ENCODE measurements at regions not wholly inside any gene's neighbourhood (a gene's known extent, or its start where the extent isn't known, plus 50 kb on each side); places are given as distances from the start of the nearest gene placed in this dataset.
"Not testable (repeated sequence)": the region's sequence is repeated elsewhere in the genome, so short reads cannot be mapped to it uniquely, and the experiment has no call there.

DNA sequence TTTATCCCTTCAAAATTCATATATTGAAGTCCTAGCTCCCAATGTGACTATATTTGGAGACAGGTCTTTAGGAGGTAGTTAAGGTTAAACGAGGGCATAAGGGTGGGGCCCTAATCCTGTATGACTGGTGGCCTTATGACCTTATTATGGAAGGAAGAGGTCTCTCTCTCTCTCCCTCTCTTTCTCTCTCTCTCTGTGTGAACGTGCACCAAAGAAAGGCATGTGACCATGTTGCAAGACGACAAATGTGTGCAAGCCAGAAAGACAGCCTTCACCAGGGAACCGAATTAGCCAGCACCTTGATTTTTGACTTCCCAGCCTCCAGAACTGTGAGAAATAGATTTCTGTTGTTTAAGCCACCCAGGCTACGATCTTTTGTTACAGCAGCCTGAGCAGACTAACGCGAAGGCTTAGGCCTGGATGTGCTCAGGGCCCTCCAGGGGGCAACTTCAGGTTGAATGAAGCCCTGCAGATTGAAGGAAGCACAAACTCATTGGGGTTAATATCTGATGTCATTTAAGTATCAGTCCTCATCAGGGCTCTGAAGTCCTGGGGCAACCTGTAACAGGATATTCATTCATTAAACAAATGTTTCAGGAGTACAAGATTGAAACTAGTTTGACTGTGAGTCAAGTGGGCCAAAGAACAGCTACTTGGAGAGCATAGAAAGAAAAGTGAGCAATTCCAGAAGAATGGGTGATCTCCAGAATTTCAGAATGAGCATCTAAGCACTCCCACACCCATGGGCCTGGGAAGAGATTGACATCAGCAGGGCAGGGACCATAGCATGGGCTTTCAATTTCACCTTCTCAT, 157.4 kb upstream of the TNFAIP3 start:
- DNase-seq (ENCODE audit: low spot score) = no peak

DNA sequence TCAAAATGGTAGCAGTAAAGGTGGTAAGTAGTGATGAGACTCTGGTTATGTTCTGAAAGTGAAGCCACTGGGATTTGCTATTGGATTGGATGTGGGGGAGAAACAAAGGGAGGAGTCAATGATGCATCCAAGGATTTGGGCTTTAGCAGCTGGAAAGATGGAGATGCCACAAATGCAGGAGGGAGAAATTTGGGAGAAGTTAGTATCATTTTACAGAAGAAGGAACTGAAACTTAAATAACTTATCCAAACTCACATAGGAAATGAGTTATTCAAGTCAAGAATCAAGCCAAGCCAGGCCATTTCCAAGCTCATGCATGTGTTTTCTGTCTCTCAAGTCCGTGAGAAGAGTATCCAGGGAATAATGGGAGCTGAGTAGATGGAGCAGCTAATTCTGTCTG, 155.1 kb upstream of the TNFAIP3 start:
- no peak for DNase-seq (ENCODE audit: low spot score)

DNA sequence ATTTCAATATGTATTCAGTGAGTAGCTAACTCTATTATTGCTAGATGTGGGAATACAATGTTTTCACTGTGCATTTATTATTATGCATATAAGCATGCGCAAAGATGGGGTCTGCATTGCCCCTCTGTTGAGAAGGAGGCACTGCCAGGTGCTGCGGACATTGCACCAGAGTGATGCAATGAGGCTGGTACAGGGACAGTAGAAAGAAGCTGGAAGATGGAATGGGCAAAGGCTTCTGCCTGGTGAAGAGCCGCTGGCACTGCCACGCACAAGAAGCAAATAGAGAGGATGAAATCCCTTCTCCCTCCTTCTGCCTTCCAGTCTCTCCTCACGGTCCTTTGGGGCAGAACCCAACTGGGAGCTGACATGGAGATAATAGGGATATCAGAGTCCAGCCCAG, 154.5 kb upstream of the TNFAIP3 start:
- DNase-seq (ENCODE audit: low spot score) = no peak

DNA sequence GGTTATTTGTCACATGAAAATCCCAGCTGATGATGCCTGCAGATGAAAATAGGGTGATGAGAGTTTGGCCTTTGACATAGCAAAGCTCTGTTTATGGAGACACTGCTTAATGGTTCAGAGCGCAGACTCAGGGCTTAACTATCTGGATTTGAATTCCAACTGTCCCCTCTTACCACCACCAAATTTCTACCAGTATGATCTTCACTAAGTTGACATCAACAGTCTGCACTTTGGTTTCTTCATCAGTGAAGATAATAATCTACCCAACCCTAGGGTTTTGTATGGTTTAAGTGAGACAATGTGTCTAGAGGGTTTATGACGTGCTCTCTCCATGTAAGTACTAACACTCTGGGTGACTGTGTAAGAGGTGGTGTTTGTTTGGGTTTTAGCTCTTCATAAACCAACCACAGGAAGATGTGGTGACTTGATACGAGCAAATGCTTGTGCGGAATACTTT, 151.4 kb upstream of the TNFAIP3 start:
- DNase-seq (ENCODE audit: low spot score) = no peak

DNA sequence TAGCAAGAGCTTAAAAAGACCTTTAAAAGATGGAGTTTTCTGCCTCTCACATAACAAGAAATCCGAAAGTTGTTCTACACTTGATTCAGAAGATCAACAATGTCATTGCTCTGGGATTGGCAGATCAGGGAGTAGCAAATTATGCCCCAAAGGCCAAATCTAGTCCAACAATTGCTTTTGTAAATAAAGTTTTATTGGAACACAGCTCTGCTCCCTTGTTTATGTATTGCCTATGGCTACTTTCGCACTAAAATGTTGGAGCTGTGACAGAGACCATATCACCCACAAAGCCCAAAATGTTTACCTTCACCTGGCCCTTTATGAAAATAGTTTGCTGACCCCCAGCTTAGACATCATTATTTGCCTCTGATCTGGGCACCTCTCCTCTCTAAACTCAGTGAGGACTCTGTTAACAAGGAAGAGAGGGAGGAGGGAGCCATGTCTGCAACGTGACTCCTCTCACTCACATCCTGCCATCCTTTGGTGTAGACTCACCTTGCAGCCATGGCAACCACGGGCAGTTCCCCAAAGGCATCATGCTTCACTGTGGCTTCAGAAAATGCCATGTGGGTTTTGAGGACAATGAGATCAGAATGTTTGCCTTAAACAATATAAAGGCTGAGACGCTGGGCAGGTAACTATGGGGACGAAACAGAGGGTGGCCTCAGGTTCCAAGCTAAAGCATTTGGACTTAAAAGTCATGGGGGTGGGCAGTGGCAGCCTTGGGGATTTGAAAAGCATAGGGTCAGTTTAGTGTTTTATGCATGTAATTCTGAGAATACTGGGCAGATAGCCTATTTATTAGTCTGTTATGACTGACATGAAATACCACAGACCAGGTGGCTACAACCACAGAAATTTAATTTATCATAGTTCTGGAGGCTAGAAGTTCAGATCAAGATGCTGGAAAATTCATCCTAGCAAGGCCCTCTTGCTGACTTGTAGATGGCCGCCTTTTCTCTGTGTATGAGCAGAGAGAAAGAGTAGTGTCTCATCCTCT, 149.7 kb upstream of the TNFAIP3 start:
- DNase-seq (ENCODE audit: low spot score) = no peak

DNA sequence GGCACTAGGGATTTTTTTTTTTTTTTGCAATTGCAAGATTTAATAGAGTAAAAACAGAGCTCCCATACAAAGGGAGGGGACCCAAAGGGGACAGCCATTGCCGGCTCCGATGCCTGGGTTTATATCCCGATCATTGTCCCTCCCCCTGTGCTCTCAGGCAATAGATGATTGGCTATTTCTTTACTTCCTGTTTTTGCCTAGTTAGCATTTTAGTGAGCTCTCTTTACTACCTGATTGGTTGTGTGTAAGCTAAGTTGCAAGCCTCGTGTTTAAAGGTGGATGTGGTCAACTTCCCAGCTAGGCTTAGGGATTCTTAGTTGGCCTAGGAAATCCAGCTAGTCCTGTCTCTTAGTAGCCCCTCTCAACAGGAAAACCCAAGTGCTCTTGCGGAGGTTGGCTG, 148.2 kb upstream of the TNFAIP3 start:
- DNase-seq (ENCODE audit: low spot score) = not testable (repeated sequence)

DNA sequence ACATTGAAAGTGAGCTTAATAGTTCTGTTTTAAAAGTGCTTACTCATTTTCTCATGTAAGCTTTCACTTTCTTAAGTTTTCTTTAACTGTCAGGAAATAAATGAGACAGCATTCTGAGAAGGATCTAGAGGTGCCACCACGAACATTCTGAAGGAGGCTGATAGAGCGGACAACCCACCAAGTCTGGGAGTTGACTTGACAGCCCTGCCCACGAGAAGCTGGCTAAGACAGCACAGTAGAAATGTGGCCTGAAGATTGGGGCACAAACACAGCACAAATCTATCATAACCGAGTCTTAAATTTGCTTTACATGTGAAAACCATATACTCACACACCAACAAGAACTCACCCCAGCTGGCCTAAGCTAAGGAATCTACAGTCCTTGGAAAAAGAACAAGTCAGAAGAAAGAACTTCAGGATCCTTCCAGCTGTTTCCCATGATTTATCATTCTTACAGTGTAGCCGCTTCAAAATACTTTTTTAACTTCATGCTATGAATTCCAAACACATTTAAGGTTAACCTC, 144.2 kb upstream of the TNFAIP3 start:
- no peak for DNase-seq (ENCODE audit: low spot score)

DNA sequence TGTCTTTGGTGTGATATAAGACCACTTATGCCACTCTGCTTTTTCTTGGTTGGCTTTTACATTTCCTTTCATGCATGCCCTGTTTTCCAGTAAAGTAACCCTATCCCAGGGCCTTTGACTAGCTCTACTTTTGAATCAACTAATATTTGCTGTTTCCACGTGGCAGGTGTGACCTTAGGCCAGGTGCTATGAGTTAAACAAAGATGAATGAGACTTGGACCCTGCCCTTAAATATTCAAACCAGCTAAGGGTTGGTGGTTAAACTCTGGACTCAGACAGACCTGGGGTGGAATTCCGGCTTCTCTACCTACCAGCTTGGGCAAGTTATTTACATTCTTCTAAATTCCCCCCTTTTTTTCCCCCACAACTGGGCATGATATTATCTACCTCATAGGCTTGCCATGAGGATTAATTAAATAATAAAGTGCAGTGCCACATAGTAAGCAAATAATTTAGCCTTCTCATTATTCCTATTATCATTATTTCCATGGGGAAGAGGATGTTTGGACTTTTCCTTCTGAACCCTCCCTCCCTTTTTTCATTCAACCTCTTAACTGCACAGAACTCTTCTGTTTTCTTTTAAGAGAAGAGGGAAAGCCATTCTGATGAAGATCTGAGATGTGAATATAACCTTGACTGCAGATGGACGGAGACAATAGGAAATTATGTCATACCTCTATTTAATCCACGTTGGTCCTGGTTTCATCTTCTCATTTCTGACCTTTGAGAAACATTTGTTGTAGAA, 143.6 kb upstream of the TNFAIP3 start:
- DNase-seq (ENCODE audit: low spot score) = no peak

DNA sequence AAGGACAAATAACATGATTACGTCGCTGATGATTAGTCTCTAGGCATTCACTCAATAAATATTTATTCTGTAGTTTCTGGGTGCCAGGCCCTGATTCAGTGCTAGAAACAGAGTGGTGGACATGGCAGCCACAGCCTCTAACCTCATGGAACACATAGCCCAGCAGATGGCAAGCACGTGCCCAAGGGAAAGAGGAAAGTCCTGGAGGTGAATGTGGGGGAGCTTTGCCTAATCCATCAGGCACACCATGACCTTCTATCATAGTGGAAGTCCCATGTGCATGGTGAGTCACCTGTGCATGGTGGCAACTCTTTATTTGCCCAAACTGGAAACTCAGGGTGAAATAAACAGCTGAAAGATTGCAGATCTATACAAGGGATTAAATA, 143.0 kb upstream of the TNFAIP3 start:
- no peak for DNase-seq (ENCODE audit: low spot score)

DNA sequence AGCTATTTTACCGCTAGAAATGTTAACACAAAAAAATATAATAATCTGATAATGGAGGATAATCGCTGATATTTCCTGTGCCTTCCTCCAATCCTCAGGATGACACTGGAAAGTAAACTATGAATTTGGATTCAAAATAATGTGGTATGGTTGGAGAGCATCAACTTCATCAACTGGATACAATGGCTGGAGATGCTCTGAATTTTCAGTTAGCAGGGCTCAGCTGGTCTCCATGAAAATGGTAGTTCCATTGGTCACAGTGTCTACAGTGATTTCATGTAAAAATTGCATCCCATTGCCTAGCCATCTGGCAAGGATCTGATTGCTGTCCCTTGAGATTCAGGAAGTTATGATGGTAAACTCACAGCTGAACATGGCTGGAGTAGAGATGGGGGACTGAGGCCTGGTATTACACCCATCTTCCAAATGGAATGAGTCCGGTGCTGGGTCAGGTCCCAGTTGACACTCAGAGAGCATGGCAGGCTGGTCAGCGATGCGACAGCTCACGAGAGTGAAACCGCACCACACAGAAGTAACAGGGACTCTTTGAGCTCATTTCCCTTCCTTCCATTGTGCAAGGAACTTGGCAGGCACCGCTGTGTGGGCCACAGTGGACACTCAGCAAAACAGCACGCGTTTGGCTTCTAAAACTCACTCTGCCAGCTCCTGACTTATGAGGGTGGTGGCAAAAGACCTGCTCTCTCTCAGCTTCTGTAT, 142.4 kb upstream of the TNFAIP3 start:
- DNase-seq (ENCODE audit: low spot score) = no peak

DNA sequence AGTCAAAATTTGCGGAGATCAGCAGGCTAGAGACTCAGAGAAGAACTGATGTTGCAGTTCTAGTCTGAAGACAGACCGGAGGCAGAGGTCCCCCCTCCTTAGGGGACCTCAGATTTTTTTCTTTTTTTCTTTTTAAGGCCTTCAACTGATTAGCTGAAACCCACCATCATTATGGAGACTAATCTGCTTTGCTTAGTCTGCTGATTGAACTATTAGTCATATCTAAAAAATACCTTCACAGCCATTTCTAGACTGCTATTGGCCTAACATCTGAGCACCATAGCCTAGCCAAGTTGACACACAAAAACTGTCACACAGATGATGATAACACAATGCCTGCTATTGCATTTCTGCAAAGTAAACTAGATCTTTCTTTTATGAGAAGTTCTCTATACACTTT, 141.1 kb upstream of the TNFAIP3 start:
- no peak for DNase-seq (ENCODE audit: low spot score)

DNA sequence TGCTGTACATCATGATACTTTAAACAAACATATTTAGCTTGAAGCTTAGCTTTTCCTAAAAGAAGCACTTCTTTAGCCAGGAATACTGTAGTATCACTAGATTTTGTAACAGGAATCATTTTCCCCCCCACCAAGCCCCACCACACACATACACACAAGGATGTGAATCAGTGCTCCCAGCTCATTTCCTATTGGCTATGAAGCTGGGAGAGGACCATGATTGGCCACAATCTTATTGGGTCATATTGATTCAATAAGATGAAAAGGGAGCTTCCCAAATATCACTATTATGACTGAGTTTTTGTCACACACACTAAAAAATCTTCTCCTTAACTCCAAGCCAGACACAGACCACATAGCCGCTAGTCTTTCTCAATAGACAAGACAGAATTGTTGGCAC, 140.5 kb upstream of the TNFAIP3 start:
- no peak for DNase-seq (ENCODE audit: low spot score)

DNA sequence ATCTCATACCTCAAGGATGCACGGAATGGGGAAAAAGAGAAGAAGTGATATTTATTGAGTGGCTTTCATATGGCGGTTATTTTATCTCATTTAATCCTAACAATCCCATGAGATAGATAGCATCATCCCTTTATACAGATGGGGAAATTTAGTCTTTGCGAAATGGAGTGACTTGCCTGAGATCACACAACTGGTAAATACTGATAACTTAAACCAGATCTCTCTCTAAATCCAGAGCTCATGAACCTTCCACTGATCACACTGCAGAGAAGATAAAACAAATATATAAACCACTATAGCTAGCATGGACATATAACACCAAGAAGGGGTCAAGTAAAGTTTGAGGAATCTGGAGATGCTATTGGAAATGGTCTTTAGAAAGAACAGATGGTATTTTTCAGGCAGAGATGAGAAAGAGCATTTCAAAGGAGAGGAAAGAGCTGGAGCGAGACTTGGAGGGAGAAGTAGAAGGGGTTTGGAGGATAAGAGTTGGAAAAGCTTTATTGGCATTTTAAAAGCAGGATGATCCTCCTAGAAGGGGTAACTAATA, 139.8 kb upstream of the TNFAIP3 start:
- no peak for DNase-seq (ENCODE audit: low spot score)

DNA sequence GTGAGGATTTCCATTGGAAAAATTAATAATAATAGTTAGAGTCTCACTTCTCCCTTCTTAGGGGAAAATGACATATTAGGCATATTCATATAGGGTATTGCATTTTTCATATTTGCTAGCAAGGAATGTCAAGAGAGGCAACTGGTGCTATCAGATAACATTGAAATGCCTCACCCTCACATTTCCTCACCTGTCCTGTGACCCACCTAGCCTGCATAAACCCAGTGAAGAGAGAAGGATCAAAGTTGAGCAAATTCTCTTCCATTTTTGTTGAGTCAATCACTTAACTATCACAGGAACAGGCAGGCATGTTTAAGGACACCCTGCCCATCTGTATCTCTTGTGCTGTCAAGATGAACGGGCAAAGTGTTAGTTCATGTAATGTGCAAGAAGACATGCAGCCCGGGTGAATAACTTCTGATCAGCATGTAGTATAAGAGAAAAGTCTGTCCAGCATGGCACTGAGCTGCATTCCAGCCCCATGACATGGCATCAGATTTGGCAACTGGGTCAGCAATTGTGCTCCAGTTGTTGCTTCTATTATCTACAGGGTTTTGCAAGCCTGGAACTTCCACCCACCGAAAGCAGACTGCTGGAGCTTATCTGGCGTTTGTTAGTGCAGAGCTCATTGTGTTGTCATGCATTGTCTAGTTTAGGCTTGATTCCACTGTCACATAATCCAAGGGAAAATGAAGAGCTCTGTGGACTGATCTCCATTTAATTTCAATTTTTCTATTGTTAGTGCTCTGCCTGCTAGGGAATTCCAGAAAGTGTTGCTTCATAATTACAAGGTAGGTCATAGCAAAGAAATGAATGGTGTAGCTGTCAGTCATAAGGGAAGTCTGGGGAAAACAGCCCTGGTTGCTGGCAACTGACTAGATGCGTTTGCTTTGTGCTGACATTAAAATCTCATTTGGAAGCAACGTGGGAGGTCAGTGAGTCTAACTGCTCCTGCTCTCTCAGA, 138.4 kb upstream of the TNFAIP3 start:
- peak; percentile 45 for DNase-seq (ENCODE audit: low spot score)

DNA sequence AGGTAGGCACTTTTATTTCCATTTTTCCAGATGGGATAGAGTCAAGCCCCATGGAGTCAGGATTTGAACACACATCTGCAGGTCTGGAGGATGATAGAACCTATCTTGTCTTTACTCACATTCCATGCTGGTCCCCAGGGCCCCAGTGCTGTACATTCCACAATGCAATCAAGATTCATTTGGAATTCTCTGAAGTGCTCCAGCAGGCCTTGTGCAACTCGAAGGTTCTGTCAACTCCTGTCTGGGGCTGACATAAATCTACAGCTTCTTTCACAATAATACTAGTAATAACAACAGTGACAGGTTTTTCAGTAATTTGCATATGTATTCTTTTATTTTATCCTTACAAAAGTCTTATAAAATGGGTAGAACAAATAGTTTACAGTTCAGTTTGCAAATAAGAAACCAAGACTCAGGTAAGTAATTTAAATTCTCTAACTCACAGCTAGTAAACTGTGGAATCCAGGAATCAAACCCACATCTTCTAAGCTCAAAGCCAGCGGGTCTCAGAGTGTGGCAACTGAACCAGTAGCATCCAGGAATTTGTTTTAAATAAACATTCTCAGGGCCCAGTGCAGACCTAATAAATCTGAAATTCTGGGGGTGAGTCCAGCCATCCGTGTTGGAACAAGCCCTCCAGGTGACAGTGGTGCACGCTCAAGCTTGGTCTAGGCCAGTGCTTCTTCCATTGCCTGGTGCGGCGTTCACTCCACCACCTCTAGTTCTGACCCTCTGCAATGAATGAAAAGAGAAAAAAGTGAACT, 137.0 kb upstream of the TNFAIP3 start:
- no peak for DNase-seq (ENCODE audit: low spot score)

DNA sequence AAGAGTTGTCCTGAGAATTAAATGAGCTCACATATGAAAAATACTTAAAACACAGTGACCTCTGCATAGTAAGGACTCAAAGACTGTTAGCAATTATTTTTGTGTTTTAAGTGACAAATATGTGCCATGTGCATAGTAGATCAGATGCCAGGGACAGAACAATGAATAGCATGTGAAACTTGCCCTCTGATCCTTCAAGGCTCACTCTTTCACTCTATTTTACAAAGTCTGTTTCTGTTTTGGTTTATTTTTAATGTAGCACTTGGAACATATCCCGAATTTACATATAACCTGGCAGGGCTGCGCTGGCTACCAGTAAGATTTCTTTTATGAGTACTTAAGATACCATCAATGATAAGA, 135.5 kb upstream of the TNFAIP3 start:
- DNase-seq (ENCODE audit: low spot score) = no peak

DNA sequence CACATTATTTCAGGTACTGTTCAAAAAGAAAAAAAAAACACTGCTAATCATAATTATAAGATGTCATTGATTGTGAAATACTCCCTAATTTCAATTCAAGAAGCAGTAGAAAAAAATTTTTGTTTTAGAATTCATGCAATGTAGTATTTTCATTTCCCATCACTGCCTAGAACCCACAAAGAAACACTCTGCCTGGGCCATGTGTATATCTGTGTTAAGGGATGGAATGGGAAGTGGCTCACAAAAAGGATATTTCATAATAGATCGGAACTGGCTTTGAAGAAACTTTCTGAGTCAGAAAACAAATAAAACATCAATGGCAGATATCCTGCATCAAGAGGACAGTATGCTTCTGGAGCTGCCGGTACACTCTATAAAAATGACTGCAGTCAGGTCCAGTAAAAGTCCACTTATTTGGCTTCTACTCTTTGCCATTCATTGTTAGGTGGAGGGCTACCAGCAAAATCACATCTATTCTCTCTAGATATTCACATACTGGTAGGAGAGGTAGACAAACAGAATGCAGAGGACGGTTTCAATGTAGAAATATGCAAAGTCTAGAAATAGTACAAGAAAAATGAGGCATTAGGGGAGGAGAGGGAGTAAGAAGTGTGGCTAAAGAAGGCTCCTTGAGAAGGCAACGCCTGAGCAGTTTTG, 135.0 kb upstream of the TNFAIP3 start:
- DNase-seq (ENCODE audit: low spot score) = no peak

DNA sequence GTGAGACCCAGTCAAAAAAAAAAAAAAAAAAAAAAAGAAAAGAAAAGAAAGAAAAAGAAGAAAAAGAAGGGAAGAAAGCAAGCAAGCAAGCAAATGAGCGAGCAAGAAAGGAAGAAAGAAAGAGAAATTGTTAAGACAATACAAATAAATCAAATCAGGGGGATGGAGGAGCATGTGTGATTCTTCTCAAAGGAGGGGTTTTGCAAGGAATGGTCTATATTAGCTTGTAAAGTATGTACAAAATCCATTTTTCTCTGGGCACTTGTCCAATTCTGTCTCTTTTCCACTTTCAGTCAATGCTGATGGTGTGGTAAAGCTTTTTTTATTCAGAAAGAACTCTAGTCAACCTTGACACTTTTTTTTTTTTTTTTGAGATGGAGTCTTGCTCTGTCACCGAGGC, 133.7 kb upstream of the TNFAIP3 start:
- DNase-seq (ENCODE audit: low spot score) = no peak

Data from globus pallidus (tissue), 1 donor.